ENCODE measurements at regions not wholly inside any gene's neighbourhood (a gene's known extent, or its start where the extent isn't known, plus 50 kb on each side); places are given as distances from the start of the nearest gene placed in this dataset.

GRCh38 chr9:92180002-92180400, 64.8 kb upstream of the SPTLC1 start:
- Histone ChIP-seq H3K4me3 (no peak overlapping the region), H3K27ac (replicated peaks in 1 of 4) (no peak overlapping the region), H3K36me3 (no peaks in the 10 kb centered on the region), H3K4me1 (no peaks in the 10 kb centered on the region), H3K9me3 (peaks cover 0 to 12% (median 7%) of the 10 kb centered on the region in 4 donors), H3K27me3 (no peaks in the 10 kb centered on the region)
- TF ChIP-seq POLR2AphosphoS5 (IDR thresholded peaks at IDR 0.05): no peak
- TF ChIP-seq EP300 (IDR thresholded peaks at IDR 0.05): no peak
- TF ChIP-seq POLR2A (IDR thresholded peaks at IDR 0.05; ENCODE audit: low read depth): no peak
- TF ChIP-seq, protein P1, sequence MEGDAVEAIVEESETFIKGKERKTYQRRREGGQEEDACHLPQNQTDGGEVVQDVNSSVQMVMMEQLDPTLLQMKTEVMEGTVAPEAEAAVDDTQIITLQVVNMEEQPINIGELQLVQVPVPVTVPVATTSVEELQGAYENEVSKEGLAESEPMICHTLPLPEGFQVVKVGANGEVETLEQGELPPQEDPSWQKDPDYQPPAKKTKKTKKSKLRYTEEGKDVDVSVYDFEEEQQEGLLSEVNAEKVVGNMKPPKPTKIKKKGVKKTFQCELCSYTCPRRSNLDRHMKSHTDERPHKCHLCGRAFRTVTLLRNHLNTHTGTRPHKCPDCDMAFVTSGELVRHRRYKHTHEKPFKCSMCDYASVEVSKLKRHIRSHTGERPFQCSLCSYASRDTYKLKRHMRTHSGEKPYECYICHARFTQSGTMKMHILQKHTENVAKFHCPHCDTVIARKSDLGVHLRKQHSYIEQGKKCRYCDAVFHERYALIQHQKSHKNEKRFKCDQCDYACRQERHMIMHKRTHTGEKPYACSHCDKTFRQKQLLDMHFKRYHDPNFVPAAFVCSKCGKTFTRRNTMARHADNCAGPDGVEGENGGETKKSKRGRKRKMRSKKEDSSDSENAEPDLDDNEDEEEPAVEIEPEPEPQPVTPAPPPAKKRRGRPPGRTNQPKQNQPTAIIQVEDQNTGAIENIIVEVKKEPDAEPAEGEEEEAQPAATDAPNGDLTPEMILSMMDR (IDR thresholded peaks at IDR 0.05): no peak
- intact Hi-C loops (cut with DNase I): no loop called here
- WGBS: 98% methylated on average over 3 of the region's 3 CpGs
- no peak for DNase-seq (ENCODE audit: extremely low spot score)

GRCh38 chr9:92179286-92180001, 64.2 kb upstream of the SPTLC1 start:
- intact Hi-C loops (cut with DNase I): no loop called here
- Histone ChIP-seq H3K27me3 (no peaks in the 10 kb centered on the region), H3K4me3 (no peak overlapping the region), H3K4me1 (no peaks in the 10 kb centered on the region), H3K36me3 (no peaks in the 10 kb centered on the region), H3K27ac (replicated peaks in 1 of 4) (no peak overlapping the region), H3K9me3 (peaks cover 0 to 12% (median 7%) of the 10 kb centered on the region in 4 donors)
- peak; percentile 87 for DNase-seq (ENCODE audit: extremely low spot score)
- TF ChIP-seq EP300 (IDR thresholded peaks at IDR 0.05): no peak
- TF ChIP-seq POLR2AphosphoS5 (IDR thresholded peaks at IDR 0.05): no peak
- TF ChIP-seq, protein P1 (IDR thresholded peaks at IDR 0.05): no peak
- no peak for TF ChIP-seq POLR2A (IDR thresholded peaks at IDR 0.05; ENCODE audit: low read depth)
- 94% methylated on average over 10 of the region's 11 CpGs for WGBS

- Histone ChIP-seq H3K4me1 (no peaks in the 10 kb centered on the region), H3K36me3 (no peaks in the 10 kb centered on the region), H3K27ac (replicated peaks in 1 of 4) (no peak overlapping the region), H3K4me3 (no peak overlapping the region), H3K9me3 (peaks cover 0 to 25% (median 9%) of the 10 kb centered on the region in 4 donors), H3K27me3 (no peaks in the 10 kb centered on the region)
- intact Hi-C loops (cut with DNase I): no loop called here
- 73% methylated on average over 5 of the region's 5 CpGs for WGBS
- TF ChIP-seq, protein P1 (IDR thresholded peaks at IDR 0.05): no peak
- no peak for TF ChIP-seq POLR2AphosphoS5 (IDR thresholded peaks at IDR 0.05)
- no peak for TF ChIP-seq EP300 (IDR thresholded peaks at IDR 0.05)
- no peak for TF ChIP-seq POLR2A (IDR thresholded peaks at IDR 0.05; ENCODE audit: low read depth)
- DNase-seq (ENCODE audit: extremely low spot score): peak; percentile 60
Observed at GRCh38 chr9:92177591-92177990, 62.4 kb upstream of the SPTLC1 start.

DNA sequence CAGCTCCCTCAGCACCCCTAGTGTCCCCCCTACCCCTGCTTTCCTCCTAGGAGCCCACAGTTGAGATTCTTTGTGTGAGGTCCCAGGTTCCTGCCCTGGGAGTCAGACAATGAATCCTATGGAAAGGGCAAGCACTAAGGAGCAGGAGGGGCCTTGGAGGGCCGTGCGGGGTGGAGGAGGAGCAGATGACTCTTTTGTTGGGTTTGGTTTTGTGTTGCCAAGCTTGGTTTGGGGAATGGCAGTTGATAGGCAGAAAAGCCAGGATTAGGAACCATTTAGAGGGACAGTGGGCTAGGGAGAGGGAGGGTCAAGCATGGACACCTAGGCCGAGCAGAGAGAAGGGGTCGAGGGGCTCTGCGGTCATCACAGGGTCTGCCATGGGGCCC, 61.6 kb upstream of the SPTLC1 start:
- TF ChIP-seq POLR2A (IDR thresholded peaks at IDR 0.05; ENCODE audit: low read depth) (no peak), POLR2AphosphoS5 (IDR thresholded peaks at IDR 0.05) (no peak), EP300 (IDR thresholded peaks at IDR 0.05) (no peak)
- TF ChIP-seq, protein P1 (IDR thresholded peaks at IDR 0.05): no peak
- no peak overlapping the region for H3K4me3 ChIP-seq
- H3K9me3 ChIP-seq: peaks cover 0 to 20% (median 7%) of the 10 kb centered on the region in 4 donors
- H3K36me3 ChIP-seq: no peaks in the 10 kb centered on the region
- no peaks in the 10 kb centered on the region for H3K4me1 ChIP-seq
- H3K27me3 ChIP-seq: no peaks in the 10 kb centered on the region
- WGBS: 95% methylated on average over 5 of the region's 5 CpGs
- intact Hi-C loops (cut with DNase I): no loop called here
- H3K27ac ChIP-seq (replicated peaks in 1 of 4): no peak overlapping the region
- DNase-seq (ENCODE audit: extremely low spot score): peak; percentile 80

Data from esophagus muscularis mucosa (tissue), 4 donors.